C4-2B (cell line): ENCODE measurements at regions not wholly inside any gene's neighbourhood (a gene's known extent, or its start where the extent isn't known, plus 50 kb on each side); places are given as distances from the start of the nearest gene placed in this dataset.

ENCODE experiments used
- H3K27ac ChIP-seq: fragments of 450-650 bp; 2 replicates; pipeline ENCODE4 v1.5.1; 2017
- ZFX ChIP-seq: fragments of 450-650 bp; IDR thresholded peaks from 2 replicates; pipeline ENCODE4 v1.6.1; 2017
- TF ChIP-seq, protein P1 (sequence below): fragments of 450-650 bp; conservative IDR thresholded peaks from 2 replicates; pipeline ENCODE4 v1.5.1; 2017; ENCODE audit warnings: mild to moderate bottlenecking

DNA sequence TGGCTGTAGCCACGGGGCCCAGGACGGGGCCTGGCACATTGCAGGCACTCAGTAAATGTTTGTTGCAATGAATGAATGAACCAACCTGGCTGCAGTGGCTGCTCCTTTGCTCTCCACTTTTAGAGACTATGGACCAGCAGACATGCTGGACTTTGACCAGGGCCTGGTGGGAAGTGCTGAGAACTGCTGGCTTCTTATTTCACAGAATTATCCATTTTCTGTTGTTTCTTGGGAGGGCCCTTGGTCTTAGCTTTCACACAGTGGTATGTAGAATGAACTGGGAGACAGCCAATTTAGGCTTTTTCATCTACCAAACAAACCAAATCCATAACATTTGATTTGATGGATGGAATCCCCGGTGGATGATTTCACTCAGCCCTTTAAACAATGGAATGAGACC lies 78.0 kb upstream of the LHFPL2 start:
- no peak overlapping the region for H3K27ac ChIP-seq

DNA sequence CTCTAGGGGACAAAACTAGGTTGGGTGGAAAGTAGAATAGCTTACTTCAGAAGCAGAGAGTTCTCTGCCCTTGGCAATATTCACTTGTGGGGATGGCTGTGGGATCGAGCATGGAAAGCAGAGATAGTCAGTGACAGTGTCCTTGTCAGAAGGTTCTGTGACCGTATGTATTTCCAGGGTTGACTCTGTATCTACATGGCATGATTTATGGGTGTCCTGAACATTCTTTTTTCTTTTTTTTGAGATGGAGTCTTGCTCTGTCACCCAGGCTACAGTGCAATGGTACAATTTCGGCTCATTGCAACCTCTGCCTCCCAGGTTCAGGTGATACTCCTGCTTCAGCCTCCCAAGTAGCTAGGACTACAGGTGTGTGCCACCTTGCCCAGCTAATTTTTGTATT lies 77.4 kb upstream of the LHFPL2 start:
- no peak for TF ChIP-seq ZFX
- TF ChIP-seq, protein P1, sequence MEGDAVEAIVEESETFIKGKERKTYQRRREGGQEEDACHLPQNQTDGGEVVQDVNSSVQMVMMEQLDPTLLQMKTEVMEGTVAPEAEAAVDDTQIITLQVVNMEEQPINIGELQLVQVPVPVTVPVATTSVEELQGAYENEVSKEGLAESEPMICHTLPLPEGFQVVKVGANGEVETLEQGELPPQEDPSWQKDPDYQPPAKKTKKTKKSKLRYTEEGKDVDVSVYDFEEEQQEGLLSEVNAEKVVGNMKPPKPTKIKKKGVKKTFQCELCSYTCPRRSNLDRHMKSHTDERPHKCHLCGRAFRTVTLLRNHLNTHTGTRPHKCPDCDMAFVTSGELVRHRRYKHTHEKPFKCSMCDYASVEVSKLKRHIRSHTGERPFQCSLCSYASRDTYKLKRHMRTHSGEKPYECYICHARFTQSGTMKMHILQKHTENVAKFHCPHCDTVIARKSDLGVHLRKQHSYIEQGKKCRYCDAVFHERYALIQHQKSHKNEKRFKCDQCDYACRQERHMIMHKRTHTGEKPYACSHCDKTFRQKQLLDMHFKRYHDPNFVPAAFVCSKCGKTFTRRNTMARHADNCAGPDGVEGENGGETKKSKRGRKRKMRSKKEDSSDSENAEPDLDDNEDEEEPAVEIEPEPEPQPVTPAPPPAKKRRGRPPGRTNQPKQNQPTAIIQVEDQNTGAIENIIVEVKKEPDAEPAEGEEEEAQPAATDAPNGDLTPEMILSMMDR: no peak
- H3K27ac ChIP-seq: no peak overlapping the region

More for the DNA sequence above, 78.0 kb upstream of the LHFPL2 start:
- TF ChIP-seq, protein P1: no peak
- no peak for TF ChIP-seq ZFX

DNA sequence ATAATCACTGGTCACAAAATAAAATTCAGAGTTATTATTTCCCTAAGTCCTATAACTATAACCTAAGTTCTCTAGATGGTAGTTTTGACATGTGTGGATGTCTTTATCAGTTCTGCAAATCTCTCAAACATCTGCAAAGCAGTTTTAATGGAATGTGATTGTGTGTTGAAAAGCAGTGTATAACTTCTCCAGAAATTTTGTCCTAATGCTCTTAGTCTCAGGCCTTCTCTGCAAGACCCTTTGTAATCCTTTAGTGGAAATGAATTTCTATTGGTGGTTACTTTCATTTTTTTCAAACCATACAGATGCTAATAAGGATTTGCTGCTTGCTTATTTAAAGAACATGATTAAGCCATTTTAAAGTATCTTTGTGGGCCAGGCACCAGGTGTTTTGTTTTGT lies 75.5 kb upstream of the LHFPL2 start:
- no peak overlapping the region for H3K27ac ChIP-seq
- no peak for TF ChIP-seq ZFX
- TF ChIP-seq, protein P1: no peak

DNA sequence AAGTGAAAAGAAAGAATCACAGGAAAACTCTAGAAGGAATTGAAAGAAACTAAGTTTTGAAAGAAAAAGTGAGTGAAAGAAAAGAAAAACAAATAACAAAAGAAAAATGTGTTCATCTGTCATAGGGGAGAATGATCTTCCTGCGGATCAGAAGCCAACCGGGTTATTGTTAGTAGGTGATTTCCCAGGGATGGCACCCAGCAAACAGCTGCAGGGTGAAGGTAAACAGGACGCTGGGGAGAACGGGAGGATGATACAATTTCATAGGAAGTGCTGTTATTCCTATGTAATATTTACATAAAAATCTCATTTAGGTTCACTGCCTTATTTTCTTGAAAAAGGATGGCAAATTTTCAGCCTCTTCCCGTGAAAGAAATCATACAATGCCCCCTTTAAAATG lies 72.4 kb upstream of the LHFPL2 start:
- TF ChIP-seq, protein P1: no peak
- TF ChIP-seq ZFX: no peak
- H3K27ac ChIP-seq: no peak overlapping the region

DNA sequence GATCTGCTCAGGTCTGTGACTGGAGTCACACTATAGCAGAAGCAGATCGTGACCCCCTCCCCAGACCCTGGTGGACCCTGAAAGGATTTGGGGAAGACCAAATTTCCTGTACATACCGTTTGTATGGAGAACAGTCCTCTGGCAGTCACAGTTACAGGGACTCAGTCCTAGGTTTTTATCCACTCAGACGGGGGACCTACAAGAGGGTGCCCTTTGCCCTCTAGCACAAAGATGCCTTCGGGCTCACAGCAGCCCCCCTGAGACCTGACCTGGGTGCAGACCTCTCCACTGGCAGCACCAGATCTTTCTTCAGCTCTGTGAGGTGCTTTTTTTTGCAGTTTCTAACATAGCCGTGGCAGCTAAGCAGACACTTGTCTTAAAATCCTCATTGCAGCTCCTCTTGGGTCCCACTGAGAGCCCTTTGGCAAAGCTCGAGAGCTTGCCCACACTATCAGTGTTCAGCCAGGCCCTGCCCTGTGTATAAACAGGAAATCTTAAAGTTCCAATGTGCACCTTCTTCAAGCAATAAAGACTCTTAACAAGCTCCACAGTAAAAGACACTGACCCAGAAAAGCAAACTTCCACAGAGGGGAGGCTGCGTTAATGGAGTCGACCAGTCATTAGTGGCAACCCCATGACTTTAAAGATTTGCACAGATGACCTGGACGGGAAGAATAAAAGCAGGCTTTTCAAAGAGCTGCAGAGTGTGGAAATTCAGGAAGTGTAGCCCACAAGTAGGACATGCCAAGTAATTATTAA lies 71.8 kb upstream of the LHFPL2 start:
- H3K27ac ChIP-seq: no peak overlapping the region; the same call in 1 of the 2 replicates
- no peak for TF ChIP-seq ZFX
- TF ChIP-seq, protein P1: no peak

DNA sequence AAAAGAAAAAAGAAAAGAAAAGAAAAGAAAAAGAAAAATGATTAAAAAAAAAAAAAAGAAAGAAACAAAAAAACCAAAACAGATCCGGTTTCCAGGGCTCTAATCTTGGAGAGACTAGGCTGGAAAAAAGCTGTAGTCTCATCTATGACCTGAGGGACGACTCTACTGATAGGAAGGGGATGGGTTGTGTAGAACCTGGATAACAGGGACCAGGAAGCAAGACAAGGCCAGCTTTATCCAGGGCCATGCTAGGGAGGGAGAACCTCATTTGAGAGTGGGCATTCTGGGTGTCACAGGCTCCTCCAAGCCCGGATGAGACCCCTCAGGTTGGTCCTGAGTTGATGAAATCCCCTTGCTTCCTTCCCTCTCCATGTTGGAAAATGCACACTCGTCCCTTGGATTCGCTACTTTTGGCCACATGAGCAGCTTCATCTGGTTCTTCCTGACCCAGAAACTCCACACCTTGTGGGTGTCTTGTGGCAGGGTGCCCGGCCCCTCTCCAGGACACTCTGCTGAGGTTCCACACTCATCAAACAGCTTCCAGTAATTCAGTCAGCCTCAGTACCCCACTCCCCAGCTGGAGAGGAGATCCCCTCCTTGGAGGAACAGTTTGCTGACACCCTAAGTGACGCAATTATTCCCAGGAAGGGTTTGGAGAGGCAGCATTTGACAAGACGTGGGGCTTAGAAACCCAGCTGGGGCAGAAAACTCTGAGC lies 71.1 kb upstream of the LHFPL2 start:
- no peak for TF ChIP-seq ZFX
- TF ChIP-seq, protein P1: no peak
- no peak overlapping the region for H3K27ac ChIP-seq

DNA sequence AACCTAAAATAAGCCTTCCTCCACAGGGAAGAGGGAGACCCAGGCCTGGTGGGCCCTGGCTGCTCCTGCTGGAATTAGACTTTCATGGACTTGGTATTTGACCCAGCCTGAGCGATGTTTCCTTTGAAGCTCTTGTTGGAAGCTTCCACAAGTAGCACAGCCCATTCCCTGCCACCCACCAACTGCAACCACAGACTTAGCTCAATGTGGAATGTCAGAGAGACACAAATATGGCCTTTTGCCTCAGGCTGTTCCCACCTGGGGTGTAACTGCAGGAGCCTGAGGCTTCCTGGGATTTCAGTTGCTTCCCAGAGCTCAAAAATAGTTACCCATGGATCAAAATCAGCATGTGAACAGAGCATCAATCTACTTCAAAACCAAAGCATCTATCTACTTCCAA lies 70.3 kb upstream of the LHFPL2 start:
- TF ChIP-seq ZFX: no peak
- TF ChIP-seq, protein P1: no peak
- H3K27ac ChIP-seq: no peak overlapping the region
